GM19023 (cell line): ENCODE measurements at regions not wholly inside any gene's neighbourhood (a gene's known extent, or its start where the extent isn't known, plus 50 kb on each side); places are given as distances from the start of the nearest gene placed in this dataset.

ENCODE experiments used
- ATAC-seq: cut with Tn5 transposase; IDR thresholded peaks from one replicate; pipeline ENCODE4 v1.9.1; 2021; ENCODE audit warnings: mild to moderate bottlenecking, moderate library complexity; ENCODE audit not compliant: unreplicated experiment

GRCh38 chr2:235347691-235348090 is 146.2 kb upstream of the AGAP1 start:
- ATAC-seq = no peak

- ATAC-seq = no peak
These were observed 145.5 kb upstream of the AGAP1 start for GRCh38 chr2:235348329-235348728.

DNA sequence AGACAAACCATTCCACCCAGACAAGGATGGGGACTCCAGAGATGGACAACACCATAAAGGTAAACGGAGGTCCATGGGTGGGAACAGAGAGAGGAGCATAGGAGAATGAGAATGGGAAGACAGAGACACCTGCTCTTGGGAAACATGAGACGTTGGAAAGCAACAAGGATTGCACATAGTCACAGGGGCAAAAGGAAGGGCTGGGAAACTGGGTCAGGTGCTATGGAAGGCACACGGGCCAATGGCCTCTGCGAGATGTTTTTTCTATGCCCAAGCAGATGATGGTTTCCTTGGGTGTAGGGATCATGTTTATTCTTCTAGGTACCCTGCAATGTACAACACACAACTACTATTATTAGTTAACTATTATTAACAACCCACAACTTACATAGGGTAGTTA is 143.6 kb upstream of the AGAP1 start:
- no peak for ATAC-seq

- ATAC-seq = no peak
These were observed 141.3 kb upstream of the AGAP1 start for GRCh38 chr2:235352541-235352940.

GRCh38 chr2:235357881-235358280 is 136.0 kb upstream of the AGAP1 start:
- no peak for ATAC-seq

DNA sequence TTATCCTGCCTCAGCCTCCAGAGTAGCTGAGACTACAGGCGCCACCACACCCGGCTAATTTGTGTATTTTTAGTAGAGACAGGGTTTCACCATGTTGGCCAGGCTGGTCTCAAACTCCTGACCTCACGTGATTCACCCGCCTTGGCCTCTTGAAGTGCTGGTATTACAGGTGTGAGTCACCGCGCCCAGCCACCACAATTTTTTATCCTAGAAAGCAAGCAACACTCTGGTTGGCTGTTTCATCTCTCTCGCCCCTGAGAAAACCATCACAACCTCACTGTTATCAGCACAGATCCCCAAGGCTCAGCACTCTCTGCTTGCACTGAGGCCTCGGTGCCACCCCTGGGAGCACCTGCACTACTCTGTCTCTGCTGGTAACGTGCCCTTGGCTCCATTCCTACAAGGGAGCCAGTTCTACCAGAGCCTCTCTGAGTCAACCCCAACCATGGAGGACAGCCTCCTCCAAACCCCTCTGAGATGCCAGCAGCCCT is 134.8 kb upstream of the AGAP1 start:
- ATAC-seq = no peak

GRCh38 chr2:235360446-235360845 is 133.4 kb upstream of the AGAP1 start:
- no peak for ATAC-seq

GRCh38 chr2:235365743-235366142 is 128.1 kb upstream of the AGAP1 start:
- ATAC-seq = no peak

DNA sequence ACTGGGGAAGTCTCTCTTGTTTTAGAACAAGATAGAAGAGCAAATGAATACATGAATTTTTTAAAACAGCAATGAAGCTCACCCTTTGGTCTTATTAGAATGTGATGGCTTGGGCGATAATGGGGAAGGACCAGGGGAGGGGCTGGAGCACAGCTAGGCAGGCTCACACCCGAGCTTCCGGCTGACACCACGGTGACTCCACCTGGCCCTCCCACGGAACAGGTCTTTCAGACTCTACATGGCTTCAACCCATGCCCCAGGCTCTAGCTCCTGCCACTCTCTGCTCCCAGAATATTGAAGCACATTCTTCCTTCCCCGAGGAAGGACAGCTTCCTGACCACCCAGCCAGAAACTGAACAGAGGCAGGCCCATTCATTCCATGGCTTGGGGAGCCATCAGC is 127.5 kb upstream of the AGAP1 start:
- no peak for ATAC-seq

GRCh38 chr2:235366807-235367206 is 127.0 kb upstream of the AGAP1 start:
- ATAC-seq = no peak

GRCh38 chr2:235371018-235371417 is 122.8 kb upstream of the AGAP1 start:
- no peak for ATAC-seq

- no peak for ATAC-seq
These were observed 120.7 kb upstream of the AGAP1 start for GRCh38 chr2:235373171-235373570.

GRCh38 chr2:235377176-235377575 is 116.7 kb upstream of the AGAP1 start:
- ATAC-seq = no peak

GRCh38 chr2:235378246-235378645 is 115.6 kb upstream of the AGAP1 start:
- no peak for ATAC-seq

- no peak for ATAC-seq
These were observed 114.9 kb upstream of the AGAP1 start for GRCh38 chr2:235378944-235379343.

GRCh38 chr2:235381261-235381912 is 112.5 kb upstream of the AGAP1 start:
- no peak for ATAC-seq

GRCh38 chr2:235382179-235382578 is 111.7 kb upstream of the AGAP1 start:
- no peak for ATAC-seq

DNA sequence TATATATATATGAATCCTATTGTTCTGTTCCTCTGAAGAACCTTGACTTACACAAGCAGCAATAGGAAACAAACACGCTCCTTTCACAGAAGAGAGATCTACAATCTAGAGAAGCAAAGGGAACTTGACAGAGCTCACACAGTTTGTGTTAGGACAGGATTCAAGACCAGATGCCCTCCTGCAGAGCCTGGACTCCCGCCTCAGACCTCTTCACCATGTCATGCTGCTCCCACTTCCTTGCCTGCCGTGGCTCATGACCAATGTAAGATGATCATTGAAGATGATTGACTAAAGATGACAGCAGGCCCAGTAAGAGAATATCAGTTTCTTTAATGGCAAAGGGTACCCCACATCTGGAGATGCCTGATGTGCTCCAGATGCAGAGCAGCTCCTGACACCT is 111.2 kb upstream of the AGAP1 start:
- ATAC-seq = no peak

GRCh38 chr2:235383272-235383843 is 110.5 kb upstream of the AGAP1 start:
- no peak for ATAC-seq

GRCh38 chr2:235384624-235385023 is 109.2 kb upstream of the AGAP1 start:
- ATAC-seq = no peak

DNA sequence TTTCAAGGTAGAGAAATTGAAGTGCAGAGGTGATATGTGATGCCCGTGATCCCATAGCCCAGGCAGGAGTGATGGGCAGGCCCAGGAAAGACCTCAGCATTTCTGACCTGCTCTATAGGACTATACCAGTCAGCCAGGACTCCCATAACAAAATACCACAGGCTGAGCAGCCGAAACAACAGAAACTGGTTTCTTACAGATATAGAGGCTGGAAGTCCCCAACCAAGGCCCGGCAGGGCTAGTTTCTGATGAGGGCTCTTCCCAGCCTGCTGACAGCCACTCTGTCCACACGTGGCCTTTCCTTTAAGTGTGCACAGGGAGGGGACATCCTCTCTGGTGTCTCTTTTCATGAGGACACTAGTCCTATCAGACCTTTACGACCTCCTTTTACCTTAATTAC is 104.2 kb upstream of the AGAP1 start:
- ATAC-seq = no peak

- ATAC-seq = no peak
These were observed 103.6 kb upstream of the AGAP1 start for GRCh38 chr2:235390108-235390815.
